ENCODE measurements at regions not wholly inside any gene's neighbourhood (a gene's known extent, or its start where the extent isn't known, plus 50 kb on each side); places are given as distances from the start of the nearest gene placed in this dataset.
A peak's percentile ranks its signal among the peaks of the same experiment; 100 is the strongest.
"Not testable (repeated sequence)": the region's sequence is repeated elsewhere in the genome, so short reads cannot be mapped to it uniquely, and the experiment has no call there.

DNA sequence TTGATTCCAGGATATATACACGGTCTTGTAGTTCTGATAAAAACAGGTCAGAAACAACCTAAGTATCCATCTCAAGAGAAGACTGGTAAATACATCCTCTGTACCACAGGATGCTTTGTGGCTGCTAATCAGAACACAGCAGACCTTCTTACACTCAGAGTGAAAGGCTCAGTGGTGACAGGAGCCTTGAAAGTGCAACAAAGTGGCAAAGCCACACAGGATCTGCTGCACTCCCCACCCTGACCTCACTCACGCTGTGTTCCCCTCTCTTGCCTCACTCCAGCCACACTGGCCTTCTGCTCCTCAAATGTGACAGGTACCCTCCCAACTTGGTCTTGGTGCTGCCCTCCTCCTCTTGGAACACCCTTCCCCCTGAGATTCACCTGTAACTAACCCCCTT lies 98.1 kb upstream of the GRIP1 start:
- no peak for DNase-seq

DNA sequence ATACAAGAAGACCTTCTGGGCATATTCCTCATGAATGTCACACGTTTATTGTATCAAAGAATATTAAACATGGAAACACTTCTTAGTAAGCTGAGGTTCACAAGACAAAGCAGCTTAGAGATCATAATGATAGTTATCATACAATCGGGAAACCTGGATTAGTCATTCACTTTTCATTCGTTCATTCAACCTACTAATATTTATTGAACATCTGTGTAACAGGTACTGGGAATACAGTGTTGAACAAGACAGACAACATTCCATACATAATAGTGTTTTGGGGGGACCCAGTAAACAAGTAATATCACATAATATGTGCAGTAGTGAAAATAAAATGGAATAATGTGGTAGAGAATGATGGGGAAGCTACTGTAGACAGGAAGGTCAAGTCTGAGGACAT lies 100.6 kb upstream of the GRIP1 start:
- DNase-seq = no peak

DNA sequence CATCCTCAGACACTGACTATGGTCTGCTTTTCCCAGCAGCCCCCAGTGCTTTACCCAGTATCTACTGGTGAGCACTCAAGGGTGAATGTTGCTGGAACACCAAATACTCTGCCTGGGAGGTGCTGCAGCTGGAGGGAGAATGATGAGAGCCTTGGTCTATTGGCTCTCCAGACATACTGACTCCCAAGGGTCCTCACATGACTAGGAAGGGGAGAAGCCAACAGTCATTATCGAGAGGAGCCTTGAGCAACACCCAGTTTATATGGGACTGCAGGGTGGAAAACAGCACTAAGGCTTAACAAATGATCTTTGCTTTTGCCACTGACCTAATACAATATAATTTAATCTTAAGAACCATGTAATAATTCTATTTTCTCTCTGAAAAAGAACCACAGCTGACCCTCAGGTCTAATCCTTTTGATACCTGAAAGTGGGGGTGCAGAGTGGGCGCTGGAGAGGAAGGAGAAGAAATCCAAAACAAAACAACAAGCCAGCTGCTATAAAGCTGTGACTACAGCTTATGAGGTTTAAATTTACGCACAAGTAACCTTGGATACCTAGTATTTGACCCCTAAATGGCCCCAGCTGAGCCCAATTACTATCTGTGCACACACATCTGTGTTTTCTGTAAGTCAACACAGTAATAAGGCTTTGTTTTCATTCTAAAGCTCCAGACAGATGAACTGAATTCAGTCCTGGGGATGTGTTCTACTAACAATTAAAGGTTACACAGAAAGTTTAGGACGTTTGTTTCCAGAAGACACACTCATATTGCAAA lies 107.8 kb upstream of the GRIP1 start:
- DNase-seq = no peak

DNA sequence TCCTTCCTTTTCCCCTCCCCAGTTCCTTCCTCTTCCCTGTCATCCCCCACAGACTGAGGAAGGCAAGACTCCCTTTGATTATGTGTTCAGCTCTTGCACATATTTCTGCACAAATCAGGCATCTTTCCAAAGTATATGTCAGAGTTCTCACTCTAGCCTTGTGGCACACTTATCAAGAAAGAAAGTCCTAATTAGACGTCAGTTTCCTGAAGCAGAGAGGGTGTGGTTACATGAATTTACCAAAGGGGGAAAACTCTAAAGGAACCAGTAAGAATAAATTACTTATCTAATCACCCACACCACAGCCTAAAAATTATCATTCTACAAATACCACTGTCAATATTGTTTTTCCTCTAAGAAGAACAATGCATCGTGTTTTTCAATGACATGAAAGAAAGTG lies 120.7 kb upstream of the GRIP1 start:
- DNase-seq = no peak

DNA sequence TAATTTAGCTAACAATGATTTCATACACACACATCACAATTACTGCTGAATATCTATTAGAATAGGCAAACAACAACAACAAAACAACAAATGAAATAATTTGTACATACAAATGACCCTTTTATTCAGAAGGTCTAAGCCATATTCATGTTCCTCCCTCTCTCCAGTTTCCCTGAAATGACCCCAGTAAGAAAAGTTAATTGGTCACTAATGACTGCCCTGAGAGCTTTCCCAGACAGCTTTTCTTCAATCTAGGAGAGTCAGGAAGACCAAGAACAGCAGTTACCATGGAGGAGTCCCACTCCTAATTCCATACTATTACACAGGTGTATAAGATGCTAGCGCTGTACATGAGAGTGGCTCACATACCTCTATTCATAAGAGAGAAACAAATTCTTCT lies 121.2 kb upstream of the GRIP1 start:
- no peak for DNase-seq

DNA sequence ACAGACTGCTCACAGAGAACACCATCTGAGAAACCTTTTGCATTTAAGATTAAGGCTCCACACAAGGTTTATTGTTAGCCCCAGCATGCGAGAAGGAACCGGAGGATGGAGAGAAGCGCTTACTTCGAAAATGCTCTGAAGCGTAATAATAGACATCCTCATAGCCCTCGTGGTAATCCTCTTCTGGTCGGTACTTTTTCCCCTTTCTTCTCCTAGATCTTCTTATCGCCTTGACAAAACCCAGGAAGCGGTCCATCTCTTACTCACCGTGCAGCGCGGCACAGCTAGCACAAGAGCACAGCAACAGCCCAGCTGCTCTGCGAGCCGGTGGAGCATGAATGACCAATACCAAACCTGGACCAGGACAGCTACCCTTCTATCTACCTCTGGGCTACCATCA lies 125.1 kb upstream of the GRIP1 start:
- DNase-seq = no peak

DNA sequence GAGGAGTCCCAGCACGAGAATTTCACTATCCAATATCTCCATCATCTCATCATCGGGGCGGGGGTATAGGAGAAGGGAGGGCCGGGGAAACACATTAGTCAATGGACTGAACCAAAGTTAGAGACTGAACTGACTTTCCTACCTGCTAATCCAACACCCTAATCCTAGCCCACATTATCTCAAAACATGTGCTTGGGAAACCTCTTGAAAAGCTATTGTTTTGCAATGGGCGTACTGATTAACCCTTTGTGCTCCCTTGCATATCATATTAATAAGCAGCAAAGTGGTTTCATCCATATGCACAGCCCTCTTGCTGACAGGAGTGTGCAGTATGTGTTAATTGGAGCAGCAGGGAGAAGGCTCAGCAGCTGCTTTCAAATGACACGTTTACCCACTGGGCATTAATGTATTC lies 125.7 kb upstream of the GRIP1 start:
- DNase-seq = no peak

DNA sequence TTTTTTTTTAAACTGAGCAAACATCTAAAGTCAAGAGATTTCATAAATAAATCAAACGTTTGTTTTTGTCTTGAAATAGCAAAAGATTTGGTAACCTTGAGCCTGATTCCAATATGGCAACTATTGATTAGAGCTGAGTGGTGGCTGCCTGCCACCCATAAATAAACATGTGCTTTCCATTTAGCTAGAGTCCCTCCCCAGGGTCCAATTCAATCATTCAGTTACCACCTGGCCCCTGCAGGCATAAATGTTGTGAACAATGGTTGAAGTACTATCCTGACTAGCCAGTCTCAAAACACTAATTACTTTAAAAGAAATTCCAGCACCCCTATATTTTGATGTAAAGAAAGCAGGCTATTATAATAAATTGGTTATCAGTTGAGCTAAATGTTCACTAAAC lies 129.7 kb upstream of the GRIP1 start:
- no peak for DNase-seq

DNA sequence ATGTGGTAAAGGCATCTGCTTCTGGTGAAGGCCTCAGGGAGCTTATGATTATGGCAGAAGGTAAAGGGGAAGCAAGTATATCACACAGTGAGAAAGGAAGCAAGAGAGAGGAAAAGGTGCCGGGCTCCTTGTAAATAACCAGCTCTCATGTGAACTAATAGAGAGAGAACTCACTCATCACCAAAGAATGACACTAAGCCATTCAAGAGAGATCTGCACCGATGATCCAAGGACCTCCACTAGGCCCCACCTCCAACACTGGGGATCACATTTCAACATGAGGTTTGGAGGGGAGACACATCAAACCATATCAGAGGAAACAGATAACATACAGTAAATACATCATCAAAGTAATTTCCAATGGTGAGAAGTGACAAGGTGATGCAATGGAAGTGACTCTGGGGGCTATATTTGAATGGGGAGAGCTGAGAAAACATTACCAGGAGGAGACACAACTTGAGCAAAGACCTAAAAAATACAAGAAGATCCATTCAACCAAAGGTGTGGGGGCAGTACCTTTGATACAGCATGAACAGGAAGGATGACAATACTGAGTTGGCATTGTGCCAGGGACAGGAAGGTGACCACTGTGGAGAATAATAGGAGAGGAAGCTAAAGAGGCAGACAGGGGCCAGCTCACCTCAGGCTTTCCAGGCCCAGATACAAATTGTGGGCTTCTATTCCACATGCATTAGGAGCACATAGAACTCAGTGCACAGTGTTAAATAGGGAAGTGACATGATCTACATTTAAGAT lies 134.4 kb upstream of the GRIP1 start:
- DNase-seq = no peak

DNA sequence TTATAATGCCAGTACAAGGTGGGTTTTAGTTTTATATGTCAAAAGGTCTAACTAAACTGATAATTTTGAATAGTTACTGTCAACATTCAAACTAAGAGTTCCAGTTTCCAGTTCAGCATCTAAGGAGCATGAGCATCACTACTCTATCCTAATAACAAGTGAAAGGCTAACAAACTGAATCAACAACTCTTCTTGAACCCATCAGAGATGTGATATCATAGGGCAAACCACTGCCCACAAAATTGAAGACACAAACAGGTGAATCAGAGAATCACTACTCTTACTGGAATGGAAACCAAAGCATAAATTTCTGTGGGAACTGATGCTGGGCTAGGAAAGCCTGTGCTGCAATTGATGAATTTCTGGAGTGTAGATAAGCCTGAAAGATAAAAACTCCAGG lies 140.7 kb upstream of the GRIP1 start:
- DNase-seq = no peak

DNA sequence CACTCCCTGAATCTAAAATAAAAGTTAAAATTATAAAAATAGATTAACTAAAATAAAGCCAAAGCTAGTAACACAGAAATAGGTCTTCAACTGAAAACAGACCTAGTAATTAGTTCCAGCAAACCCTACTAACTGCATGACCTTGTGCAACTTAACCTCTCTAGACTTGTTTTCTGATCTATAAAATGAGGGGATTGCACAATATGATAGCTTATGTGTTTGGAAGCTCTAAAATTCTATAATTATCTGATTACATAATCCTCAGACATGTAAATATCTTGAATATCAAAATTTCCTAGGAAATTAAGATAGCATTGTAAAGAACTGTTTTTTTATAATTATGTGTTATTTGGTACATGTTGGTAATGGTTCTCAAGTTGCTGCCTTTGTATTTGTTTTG lies 144.1 kb upstream of the GRIP1 start:
- DNase-seq = no peak

DNA sequence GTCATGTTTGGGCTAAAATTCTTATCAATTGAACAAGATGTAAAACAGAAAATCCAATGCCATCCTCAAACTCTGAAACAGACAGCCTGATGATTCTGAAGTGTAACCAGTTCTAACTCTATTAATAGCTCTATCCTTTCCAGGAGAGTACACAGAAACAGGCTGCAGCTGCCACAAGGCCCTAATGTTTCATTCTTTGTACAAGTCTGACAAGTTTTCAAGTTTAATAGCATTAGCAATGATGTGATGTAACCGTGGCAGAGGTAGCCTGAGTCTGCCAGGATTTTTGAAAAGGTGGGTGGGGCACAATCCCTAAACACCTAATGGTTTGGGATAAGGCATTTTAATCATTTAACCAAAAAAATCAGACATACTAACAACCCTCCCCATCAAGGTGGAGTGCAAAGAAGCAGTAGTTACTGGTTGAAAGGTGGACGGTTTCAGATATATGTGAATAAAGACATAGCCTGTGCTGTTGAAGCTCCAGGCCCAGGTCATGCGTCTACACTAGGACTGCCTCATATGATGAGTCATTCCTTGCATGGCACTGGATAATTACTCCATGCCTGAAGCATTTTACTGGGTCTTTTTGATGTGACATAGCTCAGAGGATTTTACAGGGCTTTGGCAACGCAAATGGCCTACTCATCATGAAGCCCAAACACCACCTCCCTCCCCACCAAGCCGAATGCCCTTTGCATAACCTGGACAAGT lies 145.1 kb upstream of the GRIP1 start:
- no peak for DNase-seq

DNA sequence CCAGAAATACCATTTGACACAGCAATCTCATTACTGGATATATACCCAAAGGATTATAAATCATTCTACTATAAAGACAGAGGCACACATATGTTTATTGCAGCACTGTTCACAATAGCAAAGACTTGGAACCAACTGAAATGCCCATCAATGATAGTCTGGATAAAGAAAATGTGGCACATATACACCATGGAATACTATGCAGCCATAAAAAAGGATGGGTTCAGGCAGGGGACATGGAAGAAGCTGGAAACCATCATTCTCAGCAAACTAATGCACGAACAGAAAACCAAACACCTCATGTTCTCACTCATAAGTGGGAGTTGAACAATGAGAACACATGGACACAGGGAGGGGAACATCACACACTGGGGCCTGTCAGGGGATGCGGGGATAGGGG lies 147.0 kb upstream of the GRIP1 start:
- DNase-seq = not testable (repeated sequence)

DNA sequence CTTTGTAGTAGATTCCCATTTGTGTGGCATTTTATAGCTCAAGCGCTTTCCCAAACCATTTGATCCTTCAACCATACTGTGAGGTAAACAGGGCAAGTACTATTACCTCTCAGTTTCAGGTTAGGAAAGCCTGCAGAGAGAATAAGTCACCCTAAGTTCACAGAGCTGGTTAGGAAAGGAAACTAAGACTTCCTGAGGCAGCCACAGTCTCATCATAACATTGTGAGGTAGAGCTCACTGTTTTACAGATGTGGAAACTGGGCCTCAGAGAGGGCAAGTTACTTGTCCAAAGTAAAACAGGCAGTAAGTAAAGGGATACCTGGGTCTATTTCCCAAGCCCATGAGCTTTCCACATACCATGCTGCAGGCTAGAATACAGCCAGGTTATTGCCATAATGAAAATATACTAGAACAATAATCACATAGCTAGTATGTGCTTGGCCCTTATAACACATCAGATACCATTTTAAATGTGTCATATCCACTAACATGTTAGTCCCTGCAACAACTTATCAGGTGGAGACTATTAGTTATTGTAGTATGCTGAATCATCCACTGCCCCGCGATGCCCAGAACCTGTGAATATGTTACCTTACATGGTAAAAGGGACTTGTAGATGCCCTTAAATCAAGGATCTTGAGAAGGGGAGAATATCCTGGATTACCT lies 150.9 kb upstream of the GRIP1 start:
- DNase-seq = no peak

DNA sequence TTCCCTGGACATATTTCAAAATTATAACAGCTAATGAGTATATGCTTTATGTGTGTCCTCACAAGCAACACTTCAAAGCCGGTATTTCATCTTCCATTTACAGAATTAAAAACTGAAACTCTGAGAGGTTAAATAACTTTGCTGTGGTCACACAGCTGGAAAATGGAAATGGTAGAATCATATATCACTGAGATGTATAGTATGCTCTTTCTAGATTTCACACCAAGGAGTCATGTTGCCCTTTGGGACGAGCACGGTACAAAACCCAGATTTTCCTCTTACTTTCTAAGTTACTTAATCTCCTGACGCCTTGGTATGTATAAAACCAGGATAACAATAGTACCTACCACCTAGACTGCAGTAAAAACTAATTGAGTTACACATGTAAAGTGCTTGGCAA lies 152.6 kb upstream of the GRIP1 start:
- no peak for DNase-seq

DNA sequence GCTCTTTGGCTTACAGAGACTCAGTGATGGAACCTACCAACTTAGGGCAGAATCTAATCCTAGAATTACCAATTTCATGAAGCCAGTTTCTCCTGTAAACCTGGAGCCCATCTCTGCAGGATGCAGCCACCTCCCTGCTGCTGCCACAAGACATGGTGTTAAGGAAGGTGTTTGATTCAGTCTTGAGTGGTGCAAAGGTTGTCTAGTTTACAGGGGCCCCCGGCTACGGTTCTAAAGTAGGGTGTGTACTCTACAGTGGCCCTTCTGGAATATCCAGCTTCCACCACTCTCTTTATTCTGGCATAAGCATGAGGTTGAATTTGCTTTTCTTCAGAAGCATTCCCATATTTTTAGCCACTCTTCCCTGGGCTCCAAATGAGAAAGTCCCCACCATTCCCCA lies 154.1 kb upstream of the GRIP1 start:
- DNase-seq = no peak

DNA sequence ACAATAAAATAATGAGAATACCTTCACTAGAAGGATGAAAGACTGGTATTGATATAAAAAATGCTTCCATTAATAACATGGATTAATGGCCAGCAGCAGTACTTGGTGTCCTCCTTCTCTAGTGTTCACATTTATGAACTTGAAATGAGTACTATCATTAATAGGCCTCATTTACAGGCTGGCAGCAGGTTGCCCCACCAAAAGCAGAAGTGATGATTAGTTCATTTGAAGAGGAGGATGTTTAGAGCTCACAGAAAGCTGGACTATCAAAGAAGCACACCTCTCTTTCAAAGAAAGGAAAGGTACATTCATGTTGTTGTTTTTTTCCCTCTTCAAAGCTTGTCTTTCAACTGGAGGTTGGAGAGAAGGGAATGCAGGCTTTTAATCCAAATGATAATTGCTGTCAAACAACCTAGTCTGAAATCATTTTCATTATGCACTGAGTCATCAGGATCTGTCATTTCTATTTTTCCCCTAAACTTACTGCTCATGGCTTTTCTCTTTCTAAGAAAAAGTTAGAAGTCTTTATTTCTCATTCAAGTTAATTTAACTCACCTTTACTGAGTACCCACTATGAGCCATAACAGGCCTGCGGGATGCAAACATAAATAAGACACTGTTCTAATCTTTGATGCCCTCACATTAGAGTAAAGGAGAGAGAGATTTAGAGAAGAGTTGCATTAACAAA lies 157.9 kb upstream of the GRIP1 start:
- DNase-seq = no peak

DNA sequence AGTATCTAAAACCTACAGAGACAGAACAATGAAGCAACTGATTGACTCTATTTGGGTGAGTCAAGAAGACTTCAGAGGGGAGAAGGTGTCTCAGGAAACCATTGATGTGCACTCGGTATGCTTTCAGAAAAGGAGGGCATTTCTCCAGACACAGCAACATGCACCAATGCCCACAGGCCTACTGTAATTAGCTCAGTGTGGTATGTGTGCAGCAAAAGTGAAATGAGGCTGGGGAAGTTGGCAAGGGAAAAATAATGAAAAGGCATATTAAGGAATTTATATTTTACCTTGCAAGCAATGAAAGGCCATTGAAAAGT lies 158.4 kb upstream of the GRIP1 start:
- DNase-seq = no peak

DNA sequence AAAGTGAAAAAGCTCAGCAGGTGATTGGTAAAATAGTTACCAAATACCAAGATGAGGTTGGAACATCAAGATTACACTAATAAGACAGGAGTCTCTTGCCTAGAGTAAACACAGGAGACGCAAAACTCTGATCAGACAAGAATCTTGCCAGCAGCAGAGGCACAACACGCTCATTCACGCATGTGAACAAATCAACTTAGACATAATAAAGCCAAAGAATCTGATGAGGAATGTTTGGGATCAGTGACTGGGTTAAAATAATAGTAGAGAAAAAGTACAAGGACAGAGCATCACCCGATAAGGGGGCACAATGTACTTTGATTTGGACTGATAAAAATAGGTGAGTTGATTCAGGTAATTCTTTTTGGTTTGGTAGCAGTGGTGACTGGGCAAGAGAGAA lies 159.5 kb upstream of the GRIP1 start:
- DNase-seq = no peak

DNA sequence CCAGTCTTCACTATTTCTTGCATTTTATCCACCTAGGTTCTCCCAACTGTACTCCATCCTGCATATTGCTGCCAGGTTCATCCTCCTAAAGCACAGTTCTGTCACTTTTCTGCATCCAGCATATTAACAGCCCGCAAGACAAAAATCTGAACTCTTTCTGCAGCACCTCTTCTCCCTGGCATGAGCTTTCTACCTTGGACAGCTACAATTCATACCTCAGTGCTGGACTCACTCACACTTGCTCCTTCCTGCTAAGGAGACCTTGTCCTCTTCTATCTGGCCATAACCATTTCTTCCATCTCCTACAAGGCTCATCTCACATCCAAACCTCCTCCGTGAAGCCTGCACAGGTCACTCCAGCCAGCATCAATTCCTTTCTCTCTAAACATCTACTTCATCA lies 170.1 kb upstream of the GRIP1 start:
- DNase-seq = no peak

DNA sequence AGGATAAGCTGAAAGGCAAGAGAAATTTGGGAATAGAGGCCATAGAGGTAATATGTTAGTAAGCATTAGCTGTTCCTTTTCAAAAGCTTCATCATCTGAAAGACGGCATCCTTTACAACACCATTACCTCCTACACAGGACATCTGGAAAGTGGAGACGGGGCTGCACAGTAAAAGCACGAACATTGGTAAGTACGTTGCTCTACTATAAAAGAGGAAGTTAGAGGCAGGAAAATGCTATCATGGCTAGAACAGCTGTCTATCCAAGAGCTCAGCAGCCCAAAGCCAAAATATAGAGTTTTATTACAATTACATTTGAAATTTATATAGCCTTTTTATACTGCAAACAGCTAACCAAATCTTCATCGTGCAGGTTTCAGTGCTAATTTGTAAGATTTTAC lies 172.3 kb upstream of the GRIP1 start:
- peak; percentile 47 for DNase-seq

DNA sequence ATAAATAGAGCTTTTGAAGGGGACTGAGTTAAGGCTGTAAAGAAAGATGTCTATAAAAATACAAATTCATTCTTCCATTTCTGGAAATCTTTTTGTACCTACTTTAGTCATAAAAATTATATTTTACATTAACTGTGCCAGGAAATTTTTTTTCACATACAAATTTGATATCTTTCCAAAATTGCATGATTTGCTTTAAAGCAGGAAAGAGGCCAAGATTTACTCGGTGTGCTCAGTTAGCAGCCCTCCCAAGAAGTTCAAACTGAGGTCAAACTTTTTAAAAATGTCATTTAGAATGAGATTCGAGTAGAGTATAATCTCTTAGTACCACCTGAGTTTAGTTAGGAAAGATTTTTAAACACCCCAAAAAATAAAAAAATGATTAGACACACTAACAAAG lies 173.2 kb upstream of the GRIP1 start:
- no peak for DNase-seq

DNA sequence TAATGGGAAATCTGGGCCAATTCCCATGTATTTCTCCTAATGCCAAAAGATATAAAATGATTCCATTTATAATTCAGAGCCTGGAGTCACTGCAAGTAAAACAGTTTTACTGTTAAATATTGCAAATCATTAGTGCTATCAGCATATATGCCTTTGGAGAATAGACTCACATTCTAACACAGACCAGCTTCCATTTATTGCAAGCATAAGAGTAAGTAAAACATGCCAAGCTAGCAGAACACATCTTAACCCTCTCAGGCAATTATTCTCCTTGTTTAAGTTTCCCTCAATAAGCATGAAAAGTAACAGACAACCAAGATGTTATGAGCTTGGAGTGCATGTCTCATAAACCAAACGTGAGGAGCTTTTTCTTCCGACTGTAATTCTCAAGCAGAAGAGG lies 173.9 kb upstream of the GRIP1 start:
- no peak for DNase-seq
